Uterus (tissue), 2 donors: ENCODE measurements at regions not wholly inside any gene's neighbourhood (a gene's known extent, or its start where the extent isn't known, plus 50 kb on each side); places are given as distances from the start of the nearest gene placed in this dataset.

Source experiments
- POLR2A ChIP-seq, 2 donors: fragments of 450-650 bp; IDR thresholded peaks; one replicate each; pipeline ENCODE4 v1.6.1; 2016; ENCODE audit warnings: antibody characterized with exemption in 2 of 2, mild to moderate bottlenecking in 1 of 2, moderate library complexity in 1 of 2
- TF ChIP-seq, protein P1 (sequence below), 4 experiments: fragments of 200-600 bp in 2 of 4; fragments of 450-650 bp in 2 of 4; sonication (generic) in 2 of 4; IDR thresholded peaks; one replicate each; pipeline ENCODE4 v1.5.1; 2016 to 2019; ENCODE audit warnings: antibody characterized with exemption in 4 of 4, mild to moderate bottlenecking in 2 of 4, moderate library complexity in 1 of 4

DNA sequence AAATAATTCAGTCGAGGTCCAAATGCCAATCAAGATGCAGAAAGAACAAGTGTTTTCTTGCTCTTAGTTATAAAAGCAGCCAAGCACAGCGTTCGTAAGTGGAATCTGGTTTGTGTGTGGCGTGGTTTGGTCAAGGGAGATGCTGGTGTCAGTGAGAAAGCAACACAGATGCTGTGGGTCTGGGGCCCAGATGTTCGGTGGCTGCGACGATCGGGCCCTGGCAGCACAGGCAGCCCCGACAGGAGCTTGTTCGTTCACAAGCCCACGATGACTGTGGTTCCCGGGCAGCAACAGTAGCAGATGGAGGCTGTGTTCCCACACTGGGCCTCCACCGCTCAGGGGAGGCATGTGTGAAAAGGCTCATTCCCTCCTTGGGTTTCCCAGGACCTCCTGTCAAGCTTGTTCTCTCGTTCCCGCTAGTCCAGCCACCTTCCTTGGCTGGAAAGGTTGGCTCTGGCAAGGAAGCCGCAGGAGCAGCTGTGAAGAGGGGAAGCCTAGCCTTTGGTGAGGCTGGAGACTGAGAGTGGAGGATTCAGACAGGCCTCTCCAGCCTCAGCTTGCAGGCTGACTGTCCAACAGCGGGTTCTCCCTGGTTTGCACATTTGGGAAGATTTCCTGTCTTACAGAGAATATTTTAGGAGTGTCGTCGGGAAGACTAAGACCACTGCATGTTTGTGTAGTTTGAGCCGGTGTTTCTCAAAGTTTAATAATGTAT lies 304.7 kb downstream of the QKI start:
- TF ChIP-seq, protein P1, sequence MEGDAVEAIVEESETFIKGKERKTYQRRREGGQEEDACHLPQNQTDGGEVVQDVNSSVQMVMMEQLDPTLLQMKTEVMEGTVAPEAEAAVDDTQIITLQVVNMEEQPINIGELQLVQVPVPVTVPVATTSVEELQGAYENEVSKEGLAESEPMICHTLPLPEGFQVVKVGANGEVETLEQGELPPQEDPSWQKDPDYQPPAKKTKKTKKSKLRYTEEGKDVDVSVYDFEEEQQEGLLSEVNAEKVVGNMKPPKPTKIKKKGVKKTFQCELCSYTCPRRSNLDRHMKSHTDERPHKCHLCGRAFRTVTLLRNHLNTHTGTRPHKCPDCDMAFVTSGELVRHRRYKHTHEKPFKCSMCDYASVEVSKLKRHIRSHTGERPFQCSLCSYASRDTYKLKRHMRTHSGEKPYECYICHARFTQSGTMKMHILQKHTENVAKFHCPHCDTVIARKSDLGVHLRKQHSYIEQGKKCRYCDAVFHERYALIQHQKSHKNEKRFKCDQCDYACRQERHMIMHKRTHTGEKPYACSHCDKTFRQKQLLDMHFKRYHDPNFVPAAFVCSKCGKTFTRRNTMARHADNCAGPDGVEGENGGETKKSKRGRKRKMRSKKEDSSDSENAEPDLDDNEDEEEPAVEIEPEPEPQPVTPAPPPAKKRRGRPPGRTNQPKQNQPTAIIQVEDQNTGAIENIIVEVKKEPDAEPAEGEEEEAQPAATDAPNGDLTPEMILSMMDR (IDR thresholded peaks at IDR 0.05): no peak
- TF ChIP-seq POLR2A (IDR thresholded peaks at IDR 0.05): no peak
